Liver (tissue), 8 donors: ENCODE measurements at regions not wholly inside any gene's neighbourhood (a gene's known extent, or its start where the extent isn't known, plus 50 kb on each side); places are given as distances from the start of the nearest gene placed in this dataset.
"Not testable (repeated sequence)": the region's sequence is repeated elsewhere in the genome, so short reads cannot be mapped to it uniquely, and the experiment has no call there.

ENCODE experiments used
- DNase-seq: peaks from one replicate; pipeline ENCODE4 v3.0.0-alpha.2; 2017; ENCODE audit warnings: low spot score
- H3K27ac ChIP-seq, 2 donors: one replicate each; pipeline ENCODE4 v1.7.0; 2013; ENCODE audit warnings: inconsistent platforms in 2 of 2, low read length in 2 of 2, control low read depth in 1 of 2, low read depth in 1 of 2, mild to moderate bottlenecking in 1 of 2
- H3K27me3 ChIP-seq, 4 donors: one replicate each; pipeline versions ENCODE4 v1.6.1 to v1.7.0; 2013; ENCODE audit warnings: low read length in 3 of 4, inconsistent platforms in 1 of 4, mild to moderate bottlenecking in 1 of 4, moderate library complexity in 1 of 4; ENCODE audit not compliant: control insufficient read depth in 4 of 4, insufficient read depth in 4 of 4
- H3K36me3 ChIP-seq, 4 donors: one replicate each; pipeline versions ENCODE4 v1.6.1 to v1.7.0; 2013; ENCODE audit warnings: low read length in 3 of 4, mild to moderate bottlenecking in 3 of 4, low read depth in 1 of 4, moderate library complexity in 1 of 4; ENCODE audit not compliant: control insufficient read depth in 4 of 4, insufficient read depth in 3 of 4
- H3K4me1 ChIP-seq, 4 donors: one replicate each; pipeline versions ENCODE4 v1.6.1 to v1.7.0; 2013; ENCODE audit warnings: low read length in 3 of 4, mild to moderate bottlenecking in 3 of 4, moderate library complexity in 1 of 4; ENCODE audit not compliant: control insufficient read depth in 4 of 4, insufficient read depth in 4 of 4
- H3K4me3 ChIP-seq, 3 donors: one replicate each; pipeline versions ENCODE4 v1.6.1 to v1.7.0; 2013; ENCODE audit warnings: low read length in 3 of 3, control low read depth in 1 of 3, low read depth in 1 of 3, mild to moderate bottlenecking in 1 of 3
- H3K9ac ChIP-seq, 2 donors: one replicate each; pipeline ENCODE4 v1.7.0; 2013; ENCODE audit warnings: low read length in 2 of 2, mild to moderate bottlenecking in 2 of 2, moderate library complexity in 2 of 2, control low read depth in 1 of 2, low read depth in 1 of 2
- H3K9me3 ChIP-seq, 4 donors: one replicate each; pipeline versions ENCODE4 v1.6.1 to v1.7.0; 2013; ENCODE audit warnings: low read length in 3 of 4; ENCODE audit not compliant: control insufficient read depth in 4 of 4
- CTCF ChIP-seq: fragments of 150-350 bp; IDR thresholded peaks from 2 replicates; pipeline ENCODE4 v1.5.1; 2017; ENCODE audit warnings: improper control_type of control experiment, low read depth, low read length; ENCODE audit not compliant: missing input control
- FOXA1 ChIP-seq: IDR thresholded peaks from 2 replicates; pipeline ENCODE4 v1.6.1; 2016; ENCODE audit warnings: antibody characterized with exemption
- FOXA2 ChIP-seq: IDR thresholded peaks from 2 replicates; pipeline ENCODE4 v1.6.1; 2016; ENCODE audit warnings: antibody characterized with exemption
- GABPA ChIP-seq, 2 donors: IDR thresholded peaks in 1 of 2; conservative IDR thresholded peaks in 1 of 2; 2 replicates each; pipeline ENCODE4 v1.6.1; 2016; ENCODE audit warnings: antibody characterized with exemption in 2 of 2, mild to moderate bottlenecking in 1 of 2, moderate library complexity in 1 of 2
- RAD21 ChIP-seq, 2 donors: IDR thresholded peaks; 2 replicates each; pipeline ENCODE4 v1.6.1; 2016; ENCODE audit warnings: antibody characterized with exemption in 2 of 2, mild to moderate bottlenecking in 2 of 2
- WGBS: extraction: QIAGEN DNeasy Blood & Tissue Kit; methylation state at CpG from one replicate; pipeline ENCODE4 v1.1.7; 2013; 5-methylcytosine and 5-hydroxymethylcytosine counted together
- donor health status: healthy.
- donor health status: healthy.
- donor health status: healthy.
- donor health status: healthy.
- donor health status: healthy.

GRCh38 chr7:65216469-65216868, 157.2 kb upstream of the ZNF92 start:
- Histone ChIP-seq H3K4me1 (no peaks in the 10 kb centered on the region), H3K9me3 (no peaks in the 10 kb centered on the region), H3K27me3 (no peaks in the 10 kb centered on the region), H3K27ac (no peak overlapping the region), H3K4me3 (no peak overlapping the region), H3K9ac (no peak overlapping the region), H3K36me3 (no peaks in the 10 kb centered on the region)
- DNase-seq, result peak; percentile 59
- TF ChIP-seq RAD21 (IDR thresholded peaks at IDR 0.05) (peak; percentile 88 to 89), CTCF (peak; percentile 71), FOXA1 (no peak), GABPA (IDR thresholded peaks at IDR 0.05 in 1 of 2, conservative IDR thresholded peaks at IDR 0.05 in 1 of 2) (no peak)
- WGBS, result 7% methylated on average over 8 of the region's 8 CpGs

GRCh38 chr7:65213260-65213659, 160.4 kb upstream of the ZNF92 start:
- 14% methylated on average over 1 of the region's 1 CpG for WGBS
- not testable (repeated sequence) for H3K27me3 ChIP-seq, DNase-seq, H3K9ac ChIP-seq, H3K4me3 ChIP-seq, H3K36me3 ChIP-seq, H3K4me1 ChIP-seq, H3K27ac ChIP-seq, H3K9me3 ChIP-seq
- TF ChIP-seq FOXA2, result peak; percentile 47

- WGBS, result no CpG with 5 or more reads among the region's 1 CpG
- DNase-seq, H3K27me3 ChIP-seq, H3K36me3 ChIP-seq, H3K4me3 ChIP-seq, H3K9ac ChIP-seq, H3K9me3 ChIP-seq, H3K27ac ChIP-seq, H3K4me1 ChIP-seq: not testable (repeated sequence)
These were observed 174.4 kb upstream of the ZNF92 start for GRCh38 chr7:65199221-65199620.

- not testable (repeated sequence) for H3K9me3 ChIP-seq, H3K36me3 ChIP-seq, H3K9ac ChIP-seq, H3K27me3 ChIP-seq, H3K4me3 ChIP-seq, H3K27ac ChIP-seq, H3K4me1 ChIP-seq, DNase-seq
- 49% methylated on average over 4 of the region's 8 CpGs for WGBS
These were observed 180.2 kb upstream of the ZNF92 start for GRCh38 chr7:65193334-65194058.

GRCh38 chr7:65177041-65177440, 170.6 kb upstream of the ERV3-1 start:
- not testable (repeated sequence) for H3K4me1 ChIP-seq, H3K9ac ChIP-seq, H3K36me3 ChIP-seq, H3K9me3 ChIP-seq, H3K27me3 ChIP-seq, H3K4me3 ChIP-seq, DNase-seq, H3K27ac ChIP-seq
- WGBS, result 77% methylated on average over 5 of the region's 5 CpGs

GRCh38 chr7:65150105-65150504, 143.6 kb upstream of the ERV3-1 start:
- DNase-seq, H3K9me3 ChIP-seq, H3K27ac ChIP-seq, H3K36me3 ChIP-seq, H3K4me3 ChIP-seq, H3K9ac ChIP-seq, H3K4me1 ChIP-seq, H3K27me3 ChIP-seq: not testable (repeated sequence)
- no CpG with 5 or more reads among the region's 3 CpGs for WGBS

DNA sequence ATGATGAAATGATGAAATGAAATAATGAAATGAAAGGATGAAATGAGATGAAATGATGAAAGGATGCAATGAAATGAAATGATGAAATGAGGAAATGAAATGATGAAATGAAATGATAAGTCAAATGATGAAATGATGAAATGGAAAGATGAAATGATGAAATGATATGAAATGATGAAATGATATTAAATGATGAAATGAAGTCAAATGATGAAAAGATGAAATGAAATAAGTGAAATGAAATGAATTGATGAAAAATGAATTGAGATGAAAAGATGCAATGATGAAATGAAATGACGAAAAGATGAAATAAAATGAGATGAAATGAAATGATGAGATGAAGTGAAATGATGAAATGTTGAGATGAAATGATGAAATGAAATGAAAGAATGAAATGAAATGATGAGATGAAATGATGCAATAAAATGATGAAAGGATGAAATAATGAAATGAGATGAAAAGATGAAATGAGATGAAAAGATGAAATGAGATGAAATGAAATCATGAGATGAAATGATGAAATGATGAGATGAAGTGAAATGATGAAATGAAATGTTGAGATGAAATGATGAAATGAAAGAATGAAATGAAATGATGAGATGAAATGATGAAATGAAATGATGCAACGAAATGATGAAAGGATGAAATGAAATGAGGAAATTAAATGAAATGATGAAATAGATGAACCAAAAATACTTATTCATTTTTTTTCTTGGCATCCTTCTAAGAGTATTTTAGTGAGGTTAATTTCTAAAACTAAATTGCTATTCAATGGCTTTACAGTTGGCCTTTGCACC, 139.8 kb upstream of the ERV3-1 start:
- not testable (repeated sequence) for H3K9me3 ChIP-seq, H3K4me3 ChIP-seq, DNase-seq, H3K9ac ChIP-seq, H3K27me3 ChIP-seq, H3K36me3 ChIP-seq, H3K27ac ChIP-seq, H3K4me1 ChIP-seq
- 95% methylated on average over 2 of the region's 2 CpGs for WGBS
